H1 (cell line): ENCODE measurements at regions not wholly inside any gene's neighbourhood (a gene's known extent, or its start where the extent isn't known, plus 50 kb on each side); places are given as distances from the start of the nearest gene placed in this dataset.

Source experiments
- ATF2 ChIP-seq: IDR thresholded peaks from 2 replicates; pipeline ENCODE4 v1.6.1; 2012; ENCODE audit warnings: low read length, inconsistent platforms
- CHD7 ChIP-seq: fragments of 300-600 bp; sonication (generic); IDR thresholded peaks from 2 replicates; pipeline ENCODE4 v1.7.1; 2012; ENCODE audit warnings: low read length, moderate library complexity, mild to moderate bottlenecking, inconsistent platforms; ENCODE audit not compliant: insufficient replicate concordance
- CTBP2 ChIP-seq: IDR thresholded peaks from 2 replicates; pipeline ENCODE4 v1.7.0; 2011; ENCODE audit warnings: borderline replicate concordance, mild to moderate bottlenecking, moderate library complexity, mixed read lengths, low read length; ENCODE audit not compliant: insufficient read depth, insufficient read length
- EGR1 ChIP-seq: IDR thresholded peaks from 2 replicates; pipeline ENCODE4 v1.6.1; 2011; ENCODE audit warnings: low read depth, low read length, borderline replicate concordance
- JUN ChIP-seq: IDR thresholded peaks from 2 replicates; pipeline ENCODE4 v1.6.1; 2011; ENCODE audit warnings: low read depth, mild to moderate bottlenecking, improper control_type of control experiment, low read length
- MAFK ChIP-seq: IDR thresholded peaks from 2 replicates; pipeline ENCODE4 v1.6.1; 2012; ENCODE audit warnings: low read depth, mild to moderate bottlenecking, improper control_type of control experiment, low read length
- POU5F1 ChIP-seq: IDR thresholded peaks from 2 replicates; pipeline ENCODE4 v1.6.1; 2011; ENCODE audit warnings: low read depth, mild to moderate bottlenecking, low read length, moderate library complexity
- SP4 ChIP-seq: IDR thresholded peaks from 2 replicates; pipeline ENCODE4 v1.6.1; 2012; ENCODE audit warnings: low read length, inconsistent platforms
- YY1 ChIP-seq: IDR thresholded peaks from 2 replicates; pipeline ENCODE4 v1.6.1; 2011; ENCODE audit warnings: low read depth, mild to moderate bottlenecking, low read length

- TF ChIP-seq CHD7 (no peak), YY1 (no peak), ATF2 (no peak), JUN (no peak), EGR1 (no peak), SP4 (no peak), POU5F1 (no peak), CTBP2 (no peak), MAFK (no peak)
Observed at GRCh38 chr2:163374282-163374681, 361.5 kb downstream of the FIGN start (continued).
